ENCODE measurements at regions not wholly inside any gene's neighbourhood (a gene's known extent, or its start where the extent isn't known, plus 50 kb on each side); places are given as distances from the start of the nearest gene placed in this dataset.

DNA sequence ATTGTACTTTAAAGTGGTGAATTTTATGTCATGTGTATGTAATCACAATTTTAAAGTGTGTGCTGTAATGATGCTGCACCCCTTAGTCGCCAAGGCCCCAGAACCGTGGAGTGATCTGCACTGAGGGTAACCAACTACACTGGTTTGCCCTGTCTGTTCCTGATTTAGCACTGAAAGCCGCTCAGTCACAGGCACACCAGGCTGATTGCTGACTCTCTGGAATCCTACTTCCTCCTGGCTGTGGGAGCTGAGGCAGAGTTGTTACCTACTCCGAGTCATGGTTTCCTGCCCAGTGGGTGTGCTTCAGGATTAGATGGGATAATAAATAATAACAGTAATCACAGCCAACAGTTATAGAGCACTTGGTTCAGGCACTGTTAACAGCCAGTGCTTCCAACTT lies 645.4 kb downstream of the BCOR start:
- peak; percentile 45 for DNase-seq

DNA sequence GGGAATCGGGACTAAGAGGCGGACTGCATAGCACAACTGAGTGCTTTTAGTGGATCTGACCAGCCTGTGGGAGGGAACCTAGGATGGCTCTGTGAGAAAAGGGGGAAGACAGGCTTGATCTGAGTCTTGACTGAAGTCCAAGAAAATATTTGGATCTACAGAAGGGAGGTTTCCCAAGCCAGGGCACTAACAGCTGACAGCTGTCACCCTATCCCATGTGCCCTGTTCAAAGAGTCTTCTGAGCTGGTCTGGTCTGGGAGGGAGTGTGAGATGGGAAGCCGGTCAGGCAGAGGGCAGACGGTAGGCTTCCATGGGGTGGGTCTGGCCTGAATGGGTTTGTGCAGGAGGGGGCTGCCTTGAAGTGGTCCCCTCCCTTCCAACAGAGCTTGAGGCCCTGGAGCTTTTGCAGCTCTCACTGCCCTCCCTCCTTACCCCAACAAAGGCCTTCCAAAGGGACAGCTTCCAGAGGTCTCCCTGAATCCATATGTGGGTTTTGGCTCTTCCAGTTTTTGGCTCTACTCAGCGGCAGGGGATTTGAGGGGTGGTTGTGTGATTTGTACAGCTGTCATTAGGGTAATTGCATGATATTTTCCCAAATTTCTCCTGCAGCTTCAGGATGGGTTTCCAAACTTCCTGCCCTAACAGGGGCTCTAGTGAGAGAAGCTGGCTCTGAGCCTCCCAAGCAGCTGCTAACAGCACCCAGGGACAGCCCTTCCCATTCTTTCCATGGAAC lies 643.7 kb downstream of the BCOR start:
- no peak for DNase-seq

DNA sequence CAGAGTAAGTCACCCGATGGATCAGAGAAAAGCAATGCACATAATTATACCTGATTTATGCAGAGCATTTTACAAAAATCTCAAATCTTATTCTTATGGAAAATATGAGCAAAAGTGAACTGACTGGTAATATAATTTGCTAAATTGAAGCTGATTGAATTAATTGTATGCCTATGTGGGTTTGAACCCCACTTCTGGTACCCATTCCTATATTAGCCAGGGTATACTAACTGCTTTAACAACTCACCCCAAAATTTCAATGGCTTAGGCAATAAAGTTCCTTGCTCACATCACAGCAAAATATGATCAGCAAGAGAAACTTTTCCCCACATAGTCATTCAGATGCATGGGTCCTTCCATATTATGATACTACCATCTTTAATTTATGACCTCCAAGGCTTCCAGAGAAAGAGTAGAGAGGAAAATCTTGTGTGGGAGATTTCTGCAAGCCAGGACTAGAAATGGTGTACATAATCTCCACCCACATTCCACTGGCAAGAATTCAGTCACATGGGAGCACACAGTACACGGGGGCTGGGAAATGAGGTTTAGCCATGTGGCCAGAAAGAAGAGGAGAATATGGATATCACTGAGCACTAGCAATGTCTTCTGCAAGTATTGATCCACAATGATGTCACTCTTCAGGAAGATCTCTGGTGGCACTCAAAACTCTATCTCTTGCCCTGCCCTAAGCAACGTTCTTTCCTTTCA lies 640.7 kb downstream of the BCOR start:
- DNase-seq = no peak

- DNase-seq = no peak
Observed at GRCh38 chrX:39458779-39459178, 639.0 kb downstream of the BCOR start.

DNA sequence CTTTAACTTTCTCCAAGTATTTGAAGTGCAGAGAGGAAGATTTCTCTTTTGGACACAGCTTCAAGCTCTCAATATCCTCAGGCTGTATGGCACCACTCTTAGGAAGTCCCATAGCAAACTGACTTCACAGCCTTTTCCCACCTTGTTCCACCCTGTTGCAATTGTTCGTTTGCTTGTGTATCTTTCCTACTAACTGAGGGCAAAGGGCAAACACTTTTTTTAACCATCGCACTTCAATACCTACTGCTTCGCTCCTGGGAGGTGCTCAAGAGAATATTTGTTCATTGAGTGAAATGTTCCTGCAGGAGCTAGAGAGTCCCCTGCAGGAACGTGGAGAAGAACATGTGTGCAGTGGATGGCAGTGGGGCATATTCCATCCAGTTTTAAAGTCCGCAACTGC lies 638.6 kb downstream of the BCOR start:
- no peak for DNase-seq

DNA sequence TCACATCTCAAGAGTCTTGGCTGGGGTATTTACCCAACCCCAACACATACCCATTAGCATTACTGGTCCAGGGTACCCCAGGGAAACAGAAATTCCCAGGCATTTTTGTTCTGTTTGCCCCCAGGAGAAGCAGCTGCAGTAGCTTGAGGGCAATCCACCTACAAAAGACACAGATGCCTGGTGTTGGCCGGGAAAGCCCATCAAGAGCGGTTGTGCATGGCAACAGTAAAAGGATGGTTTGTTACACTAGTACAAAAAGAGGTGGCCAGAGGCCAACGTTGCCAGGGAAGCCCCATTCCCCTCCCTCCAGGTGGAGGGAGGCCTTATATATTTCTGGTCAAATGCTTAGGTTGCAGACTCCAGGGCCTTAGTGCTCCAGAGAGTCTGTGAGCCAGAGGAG lies 637.8 kb downstream of the BCOR start:
- no peak for DNase-seq

GRCh38 chrX:39460499-39460898 lies 637.3 kb downstream of the BCOR start:
- DNase-seq = no peak

GRCh38 chrX:39462835-39463234 lies 634.9 kb downstream of the BCOR start:
- no peak for DNase-seq

- DNase-seq = no peak
Observed at GRCh38 chrX:39464253-39464652, 633.5 kb downstream of the BCOR start.

DNA sequence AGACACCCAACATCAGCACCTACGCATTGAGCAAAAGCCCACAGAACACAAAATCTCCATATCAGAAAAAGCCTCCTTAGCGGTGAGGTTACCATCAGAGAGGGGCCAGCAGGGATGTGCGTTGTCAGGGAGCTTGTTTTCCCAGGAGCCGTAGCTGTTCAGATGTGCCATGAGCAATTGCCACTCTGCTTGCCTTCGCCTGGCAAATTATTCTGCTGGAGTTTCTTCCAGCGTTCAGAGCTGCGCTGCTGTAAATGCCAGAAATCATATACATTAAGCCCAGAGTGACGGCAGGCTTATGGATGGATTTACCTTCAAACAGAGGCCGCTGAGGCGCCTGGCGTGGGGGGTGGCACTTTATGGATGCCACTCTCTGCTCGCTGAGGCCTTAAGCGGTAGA lies 632.3 kb downstream of the BCOR start:
- DNase-seq = no peak

DNA sequence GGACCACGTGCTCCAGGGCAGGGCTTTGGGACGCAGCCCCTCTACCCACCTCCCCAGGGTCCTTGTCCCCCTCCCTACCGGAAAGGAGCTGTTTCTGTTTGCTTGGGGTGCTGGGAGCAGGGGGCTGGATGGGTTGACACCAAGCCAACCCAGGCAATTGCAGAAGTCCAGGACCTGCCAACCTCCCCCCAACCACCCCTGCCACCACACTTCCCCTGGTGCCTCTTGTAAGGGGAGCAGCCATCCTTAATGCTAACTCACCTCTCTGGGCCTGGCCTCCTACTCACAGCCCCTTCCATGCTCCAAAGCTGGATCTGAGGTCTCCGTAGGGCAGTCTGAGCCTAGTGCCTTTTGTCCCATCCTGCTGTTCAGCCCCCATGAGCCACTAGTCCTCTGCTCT lies 631.9 kb downstream of the BCOR start:
- DNase-seq = no peak

DNA sequence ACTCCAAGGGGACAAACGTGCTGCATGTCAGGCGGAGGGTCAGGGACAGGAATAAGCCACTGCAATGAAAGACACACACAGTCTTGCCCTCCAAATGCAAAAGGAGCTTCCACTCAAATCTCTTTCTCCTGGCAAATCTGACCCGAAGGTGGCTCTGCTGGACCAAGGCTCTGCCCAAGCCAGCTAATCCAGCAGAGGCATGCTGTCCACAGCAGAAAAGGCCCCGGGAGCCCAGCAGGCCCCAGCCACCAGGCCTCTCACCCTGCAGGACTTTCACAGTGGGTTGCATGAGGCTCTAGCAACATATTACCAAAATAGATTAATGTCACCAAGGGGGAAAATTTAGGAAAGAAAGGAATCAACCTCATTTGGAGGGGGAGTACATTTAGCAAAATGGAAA lies 628.6 kb downstream of the BCOR start:
- no peak for DNase-seq

- DNase-seq = no peak
Observed at GRCh38 chrX:39470588-39471407, 627.0 kb downstream of the BCOR start.

DNA sequence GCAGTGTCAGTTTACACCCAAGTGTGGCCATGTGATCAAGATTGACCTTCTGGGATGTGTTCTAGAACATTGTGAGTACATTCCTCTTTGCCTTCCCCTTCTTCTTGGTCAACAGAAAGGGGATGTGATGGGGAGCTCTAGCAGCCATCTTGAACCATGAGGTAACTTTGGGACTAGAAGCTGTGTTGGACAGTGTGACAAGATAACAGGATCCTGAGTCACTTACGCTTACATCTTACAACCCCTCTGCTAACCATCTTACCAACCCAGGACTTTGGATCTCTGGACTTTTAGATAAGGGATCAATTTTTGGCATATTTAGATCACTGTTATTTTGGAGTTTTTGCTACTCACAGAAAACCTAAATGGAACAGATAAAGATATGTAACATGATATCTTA lies 625.6 kb downstream of the BCOR start:
- no peak for DNase-seq

DNA sequence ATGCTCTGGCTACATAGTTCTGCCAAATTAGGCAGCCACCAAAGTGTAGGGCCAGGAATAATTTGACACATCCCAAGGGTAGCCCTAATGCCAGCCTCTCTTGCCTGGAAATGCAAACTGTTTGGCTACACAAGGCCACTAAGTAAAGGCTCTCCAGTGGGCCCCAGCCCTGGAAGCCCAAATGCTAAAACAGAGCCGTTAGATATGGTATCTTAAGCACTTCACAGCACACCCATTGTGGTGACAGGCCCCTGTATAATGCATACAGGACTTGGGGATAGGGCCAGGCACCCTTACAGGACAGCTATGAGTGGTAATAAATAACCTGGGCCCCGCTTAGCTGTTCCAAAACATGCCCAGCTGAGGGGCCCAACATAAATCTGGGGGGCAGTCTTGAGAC lies 623.9 kb downstream of the BCOR start:
- DNase-seq = no peak

DNA sequence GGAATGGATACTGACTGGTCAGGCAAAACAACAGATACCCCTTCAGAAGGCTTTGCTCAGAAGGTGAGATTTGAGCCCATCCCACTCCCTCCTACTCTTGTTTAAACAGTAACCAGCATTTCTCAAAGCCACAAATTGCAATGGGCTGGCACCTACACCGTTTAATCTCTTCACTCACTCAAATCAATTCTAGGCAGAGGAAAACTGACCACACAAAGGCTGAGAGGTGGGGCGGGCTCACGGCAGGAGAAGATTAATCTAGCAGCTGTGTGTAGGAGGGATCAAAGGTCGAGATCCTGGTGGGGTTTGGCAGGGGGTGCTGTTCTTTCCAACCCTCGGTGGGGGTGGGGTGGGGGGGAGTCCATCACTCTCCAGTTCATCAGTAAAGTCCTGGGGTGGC lies 622.4 kb downstream of the BCOR start:
- no peak for DNase-seq

DNA sequence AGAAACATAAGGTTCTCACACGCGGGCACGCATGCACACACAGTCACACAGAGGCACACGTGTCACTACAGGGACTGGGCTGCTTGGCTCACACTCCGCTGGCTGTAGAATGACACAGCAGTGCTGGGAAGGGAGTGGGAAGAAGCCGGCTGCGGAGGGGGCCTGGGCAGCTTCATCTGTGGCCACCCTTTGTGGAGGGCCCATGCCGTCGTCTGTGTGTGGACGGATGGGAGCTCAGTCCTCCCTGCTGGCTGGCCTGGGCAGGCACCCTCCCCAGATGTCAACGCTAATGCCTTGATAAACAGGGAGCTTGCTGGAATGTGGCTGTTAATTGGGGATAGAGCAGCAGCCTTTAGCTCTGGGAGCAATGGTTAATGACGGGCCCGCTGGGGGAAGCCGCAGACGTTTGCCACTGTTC lies 621.1 kb downstream of the BCOR start:
- no peak for DNase-seq

DNA sequence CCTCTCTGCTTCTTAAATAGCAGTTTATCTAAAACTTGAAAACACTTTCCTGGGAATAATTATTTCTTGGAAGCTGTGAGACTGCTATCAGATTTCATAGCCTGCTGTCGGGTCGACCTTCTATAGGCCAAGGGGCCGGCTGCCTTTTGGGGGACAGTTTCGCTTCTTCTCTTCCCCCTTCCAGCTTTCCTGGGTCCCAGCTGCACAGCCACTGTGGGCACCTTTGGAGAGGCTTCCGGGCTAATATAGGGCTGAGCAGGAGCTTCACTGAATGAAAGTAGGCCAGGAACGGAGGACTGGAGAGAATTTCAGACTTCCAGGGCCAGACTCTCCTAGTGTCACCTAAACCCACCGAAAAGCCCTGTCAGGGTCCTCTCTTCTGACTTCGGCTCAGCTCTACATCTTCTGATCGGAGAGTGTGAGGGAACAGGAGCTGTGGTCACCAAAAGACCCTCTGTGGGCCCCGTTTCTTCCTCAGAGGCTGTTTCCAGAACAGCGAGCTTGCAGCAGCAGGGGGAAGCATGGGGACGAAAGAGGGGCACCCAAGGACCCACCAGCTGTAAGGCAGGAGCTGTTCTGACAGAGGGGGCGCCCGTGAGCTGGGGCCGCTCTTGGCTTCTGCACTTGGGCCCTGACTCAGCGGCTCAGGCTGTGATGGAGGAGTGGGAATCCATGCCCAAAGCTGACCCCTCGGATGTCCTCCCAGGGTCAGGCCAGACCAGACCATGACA lies 620.6 kb downstream of the BCOR start:
- DNase-seq = no peak

DNA sequence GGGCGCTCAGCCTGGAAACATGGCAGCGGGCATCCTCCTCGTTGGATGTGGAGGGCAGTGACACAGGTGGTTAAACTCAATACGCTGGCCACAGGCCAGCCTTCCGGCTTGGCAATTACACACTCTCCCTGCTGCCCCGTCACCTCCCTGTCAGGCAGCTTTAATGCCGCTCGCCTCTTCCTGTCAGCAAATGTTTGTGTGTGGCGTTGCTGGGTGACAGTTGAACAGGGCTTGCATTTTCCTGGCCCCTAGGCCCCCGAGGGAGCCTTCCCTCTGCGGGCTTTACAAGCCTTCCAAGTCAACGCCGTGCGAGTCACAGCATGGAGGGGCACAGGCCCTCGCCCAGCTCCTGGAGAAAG lies 620.0 kb downstream of the BCOR start:
- no peak for DNase-seq

- no peak for DNase-seq
Observed at GRCh38 chrX:39479856-39480255, 617.9 kb downstream of the BCOR start.

GRCh38 chrX:39480963-39481362 lies 616.8 kb downstream of the BCOR start:
- DNase-seq = no peak

GRCh38 chrX:39481621-39482020 lies 616.1 kb downstream of the BCOR start:
- DNase-seq = no peak
